HG03060 (cell line): ENCODE measurements at regions not wholly inside any gene's neighbourhood (a gene's known extent, or its start where the extent isn't known, plus 50 kb on each side); places are given as distances from the start of the nearest gene placed in this dataset.
"Not testable (repeated sequence)": the region's sequence is repeated elsewhere in the genome, so short reads cannot be mapped to it uniquely, and the experiment has no call there.

Source experiments
- ATAC-seq: cut with Tn5 transposase; IDR thresholded peaks from one replicate; pipeline ENCODE4 v1.9.1; 2021; ENCODE audit warnings: low read depth, moderate number of reproducible peaks; ENCODE audit not compliant: unreplicated experiment

DNA sequence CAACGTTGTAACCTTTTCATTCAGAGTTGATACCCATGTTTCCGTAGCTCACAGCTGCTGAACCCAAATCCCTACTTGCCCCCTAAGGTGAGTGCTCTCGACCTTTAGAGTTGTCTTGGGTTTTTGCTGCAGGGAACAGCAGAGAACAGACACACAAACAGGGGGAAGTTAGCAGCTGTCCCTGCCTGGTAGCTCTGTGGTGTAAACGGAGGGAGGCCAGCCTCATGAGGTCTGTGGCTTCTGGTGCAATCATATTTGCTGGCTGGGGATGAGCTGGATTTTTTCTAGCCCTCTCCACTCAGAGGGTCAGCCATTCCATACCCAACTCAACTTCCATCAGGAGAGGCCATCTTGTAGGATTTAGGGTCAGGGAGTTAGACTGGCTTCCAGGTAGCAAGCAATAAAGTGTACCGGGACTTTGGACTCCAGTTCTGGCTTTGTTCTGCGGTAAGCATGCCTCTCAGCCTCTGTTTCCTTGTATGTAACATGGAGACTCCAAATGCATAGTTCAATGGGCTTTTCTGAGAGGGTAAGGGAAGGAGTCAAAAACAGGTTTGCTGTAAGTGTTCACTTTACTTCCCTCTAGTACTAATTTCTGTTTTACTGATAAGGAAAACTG is 218.9 kb downstream of the MID1IP1 start:
- no peak for ATAC-seq

DNA sequence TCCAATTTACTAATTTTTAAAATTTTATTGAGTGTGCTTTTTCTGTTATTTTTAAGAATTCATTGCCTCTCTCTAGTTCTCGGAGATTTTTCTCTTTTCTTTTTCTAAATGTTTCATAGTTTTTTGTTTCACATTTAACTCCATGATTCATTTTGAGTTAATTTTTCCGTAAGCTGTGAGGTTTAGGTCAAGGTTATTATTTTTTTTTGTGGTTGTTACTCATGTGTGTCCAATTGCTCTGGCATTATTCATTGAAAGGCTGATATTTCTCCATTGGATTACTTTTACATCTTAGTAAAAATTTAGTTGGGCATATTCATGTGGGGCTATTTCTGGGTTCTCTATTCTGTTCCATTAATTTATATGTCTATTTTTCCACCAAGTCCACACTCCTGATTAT is 220.8 kb downstream of the MID1IP1 start:
- ATAC-seq = no peak

DNA sequence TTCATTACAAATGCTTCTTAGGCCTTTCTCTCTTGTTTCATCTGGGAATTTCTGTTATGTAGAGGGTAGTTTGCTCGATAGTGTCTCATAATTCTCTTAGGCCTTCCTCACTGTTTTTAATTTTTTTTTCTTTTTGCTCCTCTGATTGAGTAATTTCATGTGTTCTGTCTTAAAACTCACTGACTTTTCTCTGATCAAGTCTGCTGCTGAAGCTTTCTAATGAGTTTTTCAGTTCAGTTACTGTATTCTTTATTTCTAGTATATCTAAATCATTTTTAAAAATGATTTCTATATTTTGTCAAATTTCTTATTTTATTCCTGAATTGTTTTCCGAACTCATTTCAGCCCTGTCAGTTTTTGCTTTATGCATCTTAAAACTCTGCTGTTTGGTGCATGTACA is 228.0 kb downstream of the MID1IP1 start:
- ATAC-seq = no peak

DNA sequence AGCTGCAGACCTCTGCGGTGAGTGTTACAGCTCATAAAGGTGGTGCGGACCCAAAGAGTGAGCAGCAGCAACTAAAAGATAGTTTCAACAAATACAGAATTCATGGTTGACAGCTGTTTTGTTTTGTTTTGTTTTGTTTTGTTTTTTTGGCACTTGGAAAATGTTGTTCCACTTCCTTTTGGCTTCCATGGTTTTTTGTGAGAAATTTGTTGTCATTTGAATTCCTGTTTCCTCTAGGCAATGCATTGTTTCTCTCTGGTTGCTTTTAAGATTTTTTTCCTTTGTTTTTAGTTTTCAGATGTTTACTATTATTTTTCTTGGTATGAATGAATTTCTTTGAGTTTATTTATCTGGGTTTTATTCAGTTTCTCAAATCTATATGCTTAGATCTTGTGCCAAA is 229.4 kb downstream of the MID1IP1 start:
- ATAC-seq = no peak

DNA sequence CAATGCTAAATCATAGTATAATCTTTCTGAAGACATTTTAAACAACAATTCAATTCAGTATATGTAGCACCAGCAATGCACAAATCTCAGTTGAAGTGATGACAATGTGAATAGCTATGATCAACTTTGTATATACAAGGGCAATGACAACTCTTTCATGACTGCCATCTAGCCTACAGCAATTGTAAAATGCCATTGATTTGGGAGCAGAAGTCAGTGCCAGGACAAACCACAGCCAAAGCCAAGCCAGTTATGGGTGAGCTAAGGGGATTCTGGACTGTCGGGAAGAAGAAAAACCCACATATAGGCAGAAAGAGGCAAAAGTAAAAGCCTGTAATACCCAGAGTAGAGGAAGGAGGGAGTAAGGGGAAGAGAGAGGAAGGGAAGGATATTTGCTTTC is 238.6 kb downstream of the MID1IP1 start:
- ATAC-seq = no peak

DNA sequence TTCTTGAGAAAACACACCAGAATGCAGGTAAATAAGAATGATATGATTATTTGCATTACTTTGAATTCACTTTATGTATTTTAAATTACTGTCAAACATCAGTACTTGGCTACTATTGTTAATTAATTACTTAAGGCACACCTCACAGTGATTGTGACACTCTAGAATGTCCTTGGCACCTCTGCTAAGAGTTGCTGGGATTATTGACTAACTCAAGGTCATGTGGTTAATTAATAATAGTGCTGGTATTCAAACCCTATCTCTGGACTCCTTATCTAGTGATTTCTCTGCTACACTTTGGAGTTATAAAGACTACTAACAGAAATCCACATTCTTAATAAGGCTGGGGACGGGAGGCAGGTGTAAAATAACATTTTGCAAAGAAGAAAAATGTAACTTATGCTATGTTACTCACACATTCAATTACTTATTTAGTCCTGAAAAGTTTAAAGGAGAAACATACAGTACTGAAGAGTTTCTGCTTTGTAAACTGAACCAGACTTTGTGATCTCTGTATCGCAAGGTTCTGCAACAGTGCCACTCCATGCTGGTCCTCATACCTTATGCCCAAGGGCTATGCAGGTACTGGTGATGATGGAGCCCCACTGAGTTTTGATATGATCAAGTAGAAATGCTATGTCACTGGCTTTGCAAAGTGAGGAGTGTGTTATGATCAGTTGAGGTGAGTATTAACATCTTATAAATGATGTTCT is 242.7 kb downstream of the MID1IP1 start:
- ATAC-seq = no peak

DNA sequence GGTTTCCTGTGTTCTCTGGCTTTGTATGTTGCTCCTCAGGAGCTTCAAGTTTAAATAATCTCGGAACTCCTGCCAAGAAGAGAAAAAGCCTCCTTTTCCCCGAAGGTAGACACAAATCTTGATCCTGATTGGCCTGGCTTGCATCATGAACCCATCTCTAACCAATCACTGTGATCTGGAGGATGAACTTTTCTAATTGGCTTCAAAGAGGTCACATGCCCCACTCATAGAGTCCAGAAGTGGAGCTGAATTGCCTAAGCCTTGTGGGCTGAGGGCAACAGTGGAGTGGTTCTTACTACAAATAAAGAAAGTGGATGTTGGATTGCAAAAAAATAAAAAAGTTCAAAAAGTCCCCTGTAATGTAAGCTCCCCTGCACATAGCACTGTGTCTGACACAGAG is 245.9 kb downstream of the MID1IP1 start:
- no peak for ATAC-seq

DNA sequence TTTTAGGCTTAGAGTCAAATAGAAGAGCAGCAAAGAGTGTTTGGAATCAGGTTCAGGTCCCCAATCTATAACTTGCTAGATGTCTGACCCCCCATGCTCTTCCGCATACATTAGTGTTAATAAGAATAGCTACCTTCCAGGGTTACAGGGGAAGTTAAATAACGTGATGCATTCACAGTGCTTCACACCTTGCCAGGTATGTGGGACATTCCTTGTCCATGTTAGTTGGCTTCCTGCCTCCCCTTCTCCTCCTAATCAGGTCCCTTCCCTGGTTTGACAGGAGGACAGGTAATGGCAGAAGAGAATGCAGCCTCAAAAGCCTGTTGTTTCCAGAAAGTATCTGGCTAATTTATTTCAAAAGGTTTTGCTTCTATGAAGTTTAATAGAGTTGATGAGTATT is 248.7 kb downstream of the MID1IP1 start:
- no peak for ATAC-seq

DNA sequence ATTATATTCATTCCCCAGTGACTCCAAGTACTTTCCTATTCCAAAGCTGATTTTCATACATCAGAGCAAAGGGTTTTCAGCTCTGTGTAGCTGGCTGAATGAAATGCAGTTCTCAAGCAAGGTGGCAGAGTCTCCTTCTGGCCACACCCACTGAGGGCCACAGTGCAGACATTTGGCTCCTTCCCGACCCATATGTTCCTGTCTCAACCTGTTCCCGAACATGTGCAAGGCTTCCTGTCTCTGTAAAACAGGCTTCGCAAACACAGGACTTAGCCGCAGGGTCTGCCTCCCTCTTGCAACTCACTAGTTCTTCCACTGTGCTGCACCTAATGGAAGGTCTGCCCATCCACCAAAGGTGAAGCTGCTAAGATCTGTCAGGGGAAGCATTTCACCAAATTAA is 249.2 kb downstream of the MID1IP1 start:
- no peak for ATAC-seq

DNA sequence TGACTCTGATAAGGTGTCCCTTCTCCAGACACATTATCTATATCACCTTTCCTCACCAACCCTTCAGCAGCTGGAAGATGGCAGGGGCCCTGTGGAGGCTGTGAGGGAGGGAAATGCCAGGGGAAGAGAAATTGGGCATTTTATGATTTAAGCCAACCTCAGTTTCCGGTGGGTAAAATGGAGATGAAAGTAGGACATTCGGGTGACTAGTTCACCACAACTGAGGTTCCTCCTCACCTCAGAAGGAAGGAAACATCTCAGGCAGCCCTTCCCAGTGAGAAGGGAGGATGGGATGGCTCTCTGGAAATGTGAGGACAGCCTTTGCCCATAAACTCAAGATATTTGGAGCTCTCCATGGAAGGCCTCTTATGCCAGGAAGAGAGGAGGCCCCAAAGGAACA is 251.5 kb downstream of the MID1IP1 start:
- no peak for ATAC-seq

DNA sequence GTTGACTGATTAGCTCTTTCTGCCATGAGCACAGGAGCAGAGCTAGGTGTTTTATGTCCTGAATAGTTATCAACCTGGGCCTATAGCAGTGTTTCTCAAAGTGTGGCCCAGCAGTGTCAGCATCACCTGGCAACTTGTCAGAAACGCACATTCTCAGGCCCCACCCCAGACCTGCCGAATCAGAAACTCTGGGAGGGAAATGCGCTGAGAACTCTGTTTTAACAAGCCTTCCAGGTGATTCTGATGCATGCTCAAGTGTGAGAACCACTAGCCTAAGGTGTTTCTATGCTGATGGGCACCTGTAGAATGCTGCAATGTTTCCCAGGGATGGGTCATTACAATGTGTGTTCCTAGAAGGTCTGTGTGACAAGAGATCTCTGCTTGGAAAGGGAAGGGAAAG is 257.5 kb downstream of the MID1IP1 start:
- ATAC-seq = no peak

DNA sequence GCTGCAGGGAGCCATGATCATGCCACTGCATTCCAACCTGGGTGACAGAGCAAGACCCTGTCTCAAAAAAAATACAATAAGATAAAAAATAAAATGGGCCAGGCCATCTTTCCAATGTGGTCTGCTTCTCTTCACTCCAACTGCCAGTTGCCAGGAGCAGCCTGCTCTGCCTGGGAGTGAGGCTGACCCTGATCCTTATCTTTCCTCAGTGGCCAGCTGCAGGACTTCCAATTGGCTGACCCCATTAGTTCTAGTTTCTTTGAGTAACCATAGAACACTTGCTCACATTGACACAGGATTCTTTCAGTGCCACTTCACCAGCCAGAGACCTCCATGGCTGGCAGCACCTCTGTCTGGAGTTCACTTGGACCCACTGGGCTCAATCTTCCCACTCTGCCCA is 258.6 kb downstream of the MID1IP1 start:
- ATAC-seq = no peak

DNA sequence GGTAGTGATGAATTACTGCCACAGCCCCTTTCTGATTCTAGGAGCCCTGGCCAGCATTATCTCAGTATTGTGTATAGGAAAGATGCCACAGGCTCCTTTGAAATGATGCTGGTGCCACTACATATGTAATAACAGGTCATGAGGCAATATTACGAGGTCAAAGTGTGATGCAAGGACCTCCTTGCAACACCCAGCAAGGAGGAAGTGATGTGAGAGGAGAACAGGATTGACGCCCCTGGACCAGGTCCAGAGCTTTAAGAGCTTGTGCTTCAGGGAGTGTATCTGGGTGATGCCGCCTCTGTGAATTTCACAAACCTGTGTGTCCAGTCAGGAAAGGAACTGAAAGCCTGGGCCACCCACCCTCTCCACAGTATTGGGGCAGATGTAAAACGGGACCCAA is 261.8 kb downstream of the MID1IP1 start:
- ATAC-seq = no peak

DNA sequence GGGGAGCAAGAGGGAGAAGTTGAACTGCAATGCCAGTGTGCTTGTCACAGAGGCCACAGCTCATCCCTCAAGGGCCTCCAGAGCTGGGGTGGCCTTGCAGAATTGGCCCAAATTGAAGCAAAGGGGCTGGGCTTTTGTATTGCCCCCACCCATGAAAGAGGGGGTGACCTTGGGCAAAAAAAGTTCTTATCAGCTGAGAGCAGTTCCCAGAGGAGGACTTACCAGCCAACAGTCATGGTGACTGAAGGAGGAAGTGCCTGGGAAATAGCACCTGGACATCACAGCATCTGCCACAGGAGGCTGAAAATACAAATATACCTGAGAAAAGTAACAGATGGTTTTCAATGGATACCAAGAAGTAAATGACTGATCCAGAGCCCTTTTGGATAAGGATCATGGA is 262.4 kb downstream of the MID1IP1 start:
- ATAC-seq = no peak

DNA sequence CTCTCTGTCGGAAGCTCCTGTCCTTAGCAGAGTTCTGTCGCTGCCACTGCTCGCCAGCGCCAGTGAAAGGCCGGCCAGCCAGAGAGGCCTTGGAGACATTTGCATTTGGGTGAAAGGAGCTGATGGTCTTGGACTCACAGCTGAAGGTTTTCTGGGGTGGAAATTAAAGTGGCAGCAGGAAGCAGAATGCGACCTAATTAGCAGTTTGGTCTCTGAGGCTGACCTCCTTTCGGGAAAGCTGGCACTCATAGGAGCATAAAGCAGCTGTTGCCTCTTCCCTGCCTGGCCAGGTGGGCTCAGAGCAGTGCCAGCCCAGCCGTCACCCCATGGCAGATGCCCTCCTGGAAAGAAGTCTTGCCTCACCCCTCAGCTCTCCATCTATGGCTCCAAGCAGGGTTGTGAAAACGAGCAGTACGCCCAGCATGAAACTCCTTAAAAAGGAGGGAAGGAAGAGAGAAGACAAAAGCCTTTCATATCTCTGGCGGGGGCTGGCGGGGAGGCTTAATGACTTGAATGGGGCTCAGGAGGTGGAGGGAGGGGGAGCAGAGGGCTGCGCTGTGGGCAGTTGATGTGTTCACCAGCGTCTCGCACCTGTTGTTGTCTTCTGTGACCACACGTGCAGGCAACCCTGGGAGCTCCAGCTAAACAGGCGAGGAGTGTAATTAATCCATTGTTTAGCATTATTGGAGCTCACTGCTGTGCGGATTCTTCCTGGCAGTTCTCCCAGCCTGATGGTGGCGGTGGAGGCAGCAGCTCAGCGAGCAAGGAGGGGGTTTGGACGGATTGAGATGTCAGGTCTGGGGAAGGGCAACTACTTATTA is 264.0 kb downstream of the MID1IP1 start:
- ATAC-seq = no peak

DNA sequence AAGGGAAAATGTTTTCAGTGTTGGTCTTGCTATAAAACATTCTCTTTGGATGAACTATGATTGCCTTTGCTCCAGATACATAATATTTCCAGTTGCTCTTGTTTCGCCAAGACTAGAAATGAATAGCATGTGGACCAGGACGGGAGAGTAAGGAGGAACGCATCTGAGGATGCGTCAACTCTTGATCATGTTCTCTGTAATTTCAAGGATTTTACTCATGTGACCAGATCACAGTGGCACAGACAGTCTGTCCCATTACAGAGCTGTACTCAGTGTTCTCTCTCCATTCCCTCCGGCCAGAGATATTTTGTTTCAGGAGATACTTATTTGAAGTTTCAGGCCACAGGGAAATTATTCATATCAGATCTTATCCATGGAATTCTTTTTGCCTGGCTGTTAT is 266.6 kb downstream of the MID1IP1 start:
- ATAC-seq = no peak

DNA sequence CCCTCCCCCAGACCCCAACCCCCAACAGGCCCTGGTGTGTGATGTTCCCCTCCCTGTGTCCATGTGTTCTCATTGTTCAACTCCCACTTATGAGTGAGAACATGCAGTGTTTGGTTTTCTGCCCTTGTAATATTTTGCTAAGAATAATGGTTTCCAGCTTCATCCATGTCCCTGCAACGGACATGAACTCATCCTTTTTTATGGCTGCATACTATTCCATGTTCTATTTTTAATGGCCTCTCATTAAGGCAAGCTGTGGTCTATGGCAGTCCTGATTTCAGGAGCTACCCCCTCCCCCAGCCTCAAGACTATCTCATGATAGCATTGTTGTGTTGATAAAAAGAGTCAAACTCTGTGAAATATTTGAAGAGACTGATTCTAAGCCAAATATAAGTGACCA is 267.4 kb downstream of the MID1IP1 start:
- ATAC-seq = not testable (repeated sequence)

DNA sequence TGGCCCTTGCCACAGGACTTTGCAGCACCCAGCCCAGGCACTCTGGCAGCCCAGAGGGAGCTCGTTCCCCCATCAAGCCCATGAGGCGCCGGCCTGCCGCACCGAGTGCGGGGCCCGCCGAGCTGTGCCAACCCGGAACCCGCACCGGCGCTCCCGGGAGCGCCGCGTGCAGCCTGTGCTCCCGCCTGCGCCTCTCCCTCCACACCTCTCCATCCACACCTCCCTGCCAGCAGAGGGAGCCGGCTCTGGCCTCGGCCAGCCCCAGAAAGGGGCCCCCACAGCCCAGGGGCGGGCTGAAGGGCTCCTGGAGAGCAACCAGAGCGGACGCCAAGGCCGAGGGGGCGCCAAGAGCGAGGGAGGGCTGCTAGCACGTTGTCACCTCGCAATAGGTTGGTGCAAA is 268.8 kb downstream of the MID1IP1 start:
- no peak for ATAC-seq

DNA sequence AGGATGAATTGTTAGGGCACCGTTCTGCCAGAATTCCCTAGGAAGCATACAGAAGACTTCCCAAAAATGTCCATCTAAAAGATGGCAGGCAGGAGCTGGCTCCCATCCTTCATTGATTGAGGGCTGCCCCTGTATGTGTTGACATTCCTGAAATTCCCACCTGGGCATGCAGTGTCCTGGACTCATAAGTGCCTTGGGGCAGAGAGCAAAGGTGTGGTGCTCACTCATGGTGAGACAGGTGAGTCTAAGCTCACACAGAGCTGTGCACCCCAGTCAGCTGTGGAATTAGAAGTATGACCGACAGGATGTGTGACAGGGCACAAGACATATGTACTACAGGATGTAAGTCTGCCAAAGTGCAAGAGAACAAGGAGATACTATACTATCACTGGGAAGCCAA is 271.9 kb downstream of the MID1IP1 start:
- ATAC-seq = no peak

DNA sequence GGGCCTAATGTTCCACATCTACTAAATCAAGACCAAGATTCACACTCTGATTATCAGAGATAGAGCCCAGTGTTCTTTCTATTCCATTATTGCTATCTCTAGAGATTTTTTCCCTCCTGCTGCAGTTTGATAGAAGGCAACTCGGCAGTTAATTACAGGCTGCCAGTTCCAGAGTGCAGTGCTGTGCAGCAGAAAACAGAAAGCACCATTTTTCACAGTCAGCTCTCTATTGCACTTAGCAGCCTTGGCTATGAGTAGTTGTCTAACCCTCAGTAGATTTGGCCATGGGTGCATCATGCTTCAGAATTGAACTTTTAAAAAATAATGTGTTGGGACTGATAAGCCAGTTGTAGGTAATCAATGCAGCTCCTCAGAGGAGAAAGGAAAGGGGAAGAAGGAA is 295.3 kb downstream of the MID1IP1 start:
- no peak for ATAC-seq

DNA sequence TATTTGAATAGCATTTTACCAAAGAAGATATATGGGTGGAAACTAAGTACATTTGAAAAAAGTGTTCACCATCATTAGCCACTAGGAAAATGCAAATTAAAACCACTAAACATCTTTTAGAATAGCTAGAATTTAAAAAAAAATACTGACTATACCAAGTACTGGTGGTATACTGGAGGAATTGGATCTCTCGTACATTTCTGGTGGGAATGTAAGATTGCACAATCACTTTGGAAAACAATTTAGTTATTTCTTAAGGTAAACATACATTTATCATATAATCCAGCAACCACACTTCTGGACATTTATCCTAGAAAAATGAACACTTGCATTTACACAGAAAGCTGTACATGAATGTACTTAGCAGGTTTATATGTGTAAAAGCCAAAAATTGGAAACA is 303.5 kb downstream of the MID1IP1 start:
- ATAC-seq = no peak

DNA sequence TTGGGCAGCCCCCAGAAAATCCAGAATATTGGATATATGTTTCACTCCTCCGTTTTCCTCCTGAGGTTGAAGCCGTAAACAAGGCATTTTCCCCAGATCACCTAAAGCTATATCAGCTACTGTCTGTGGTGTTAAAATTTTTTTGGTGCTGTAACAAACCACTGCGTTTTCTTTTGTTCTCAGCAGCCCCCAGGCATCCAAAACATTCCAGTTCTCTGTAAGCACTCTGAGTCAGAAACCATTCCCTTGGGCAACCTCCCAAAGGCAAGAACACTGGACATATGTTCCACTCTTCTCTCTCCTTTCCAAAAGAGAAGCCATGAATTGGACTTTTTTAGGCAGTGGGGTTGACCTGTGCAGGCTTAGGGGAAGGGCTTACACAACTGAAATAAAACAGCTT is 310.9 kb downstream of the MID1IP1 start:
- no peak for ATAC-seq
